Umbilical cord (tissue), 1 donor: ENCODE measurements at regions not wholly inside any gene's neighbourhood (a gene's known extent, or its start where the extent isn't known, plus 50 kb on each side); places are given as distances from the start of the nearest gene placed in this dataset.

ENCODE experiments used
- DNase-seq: peaks from one replicate; pipeline ENCODE4 v3.0.0-alpha.2; 2015; ENCODE audit warnings: low spot score

- DNase-seq = no peak
Measured at GRCh38 chr1:170864238-170864637, 71.1 kb upstream of the MROH9 start.

DNA sequence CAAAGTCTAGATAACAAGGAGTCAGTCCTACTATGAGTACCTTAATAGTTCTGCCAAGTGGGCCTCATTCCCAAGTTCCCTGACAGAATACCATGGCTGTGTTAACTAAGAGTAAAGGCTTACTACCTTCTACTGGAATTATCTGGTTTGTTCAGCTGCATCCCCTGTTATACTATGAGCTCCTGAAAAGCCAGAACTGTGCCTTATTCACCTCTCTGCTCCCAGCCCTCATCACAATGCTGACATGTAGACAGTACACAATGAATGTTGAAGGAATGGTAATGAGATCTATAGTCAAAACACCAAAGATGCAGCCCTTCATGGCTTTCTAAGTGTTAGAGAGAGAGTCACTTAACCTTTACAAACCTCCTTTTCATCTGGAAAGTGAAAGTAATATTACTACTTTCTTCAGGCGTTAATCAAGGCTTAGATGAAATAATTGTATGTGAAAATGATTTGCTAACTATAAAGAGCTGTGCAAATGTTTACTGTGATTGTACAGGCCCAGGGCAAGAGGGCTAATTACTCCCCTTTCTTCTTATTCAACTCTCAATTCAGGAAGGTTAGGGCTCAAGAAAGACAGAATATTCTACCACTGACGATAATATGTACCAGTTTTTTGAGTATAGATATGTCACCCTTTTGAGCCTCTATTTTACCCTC lies 70.3 kb upstream of the MROH9 start:
- DNase-seq = no peak

GRCh38 chr1:170866646-170867045 lies 68.7 kb upstream of the MROH9 start:
- DNase-seq = no peak

DNA sequence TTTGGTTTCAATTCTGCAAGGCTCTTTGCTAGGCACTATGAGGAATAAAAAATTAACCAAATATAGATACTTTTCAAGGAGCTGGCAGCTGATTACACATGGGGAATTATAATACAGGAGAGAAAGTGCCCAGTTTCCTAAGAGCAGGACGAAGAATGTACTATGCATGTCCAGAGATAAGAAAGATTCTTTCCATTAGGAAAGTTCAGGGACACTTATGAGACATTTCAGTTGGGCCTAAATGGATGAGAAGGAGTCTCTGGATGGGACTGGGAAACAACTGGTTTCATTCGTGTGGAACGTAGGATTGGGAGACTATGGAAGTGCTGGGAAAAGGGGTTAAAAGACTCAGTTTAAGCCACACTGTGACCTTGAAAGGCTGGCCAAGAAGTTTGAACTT lies 63.5 kb upstream of the MROH9 start:
- no peak for DNase-seq

GRCh38 chr1:170872663-170873062 lies 62.7 kb upstream of the MROH9 start:
- no peak for DNase-seq

GRCh38 chr1:170874671-170875070 lies 60.7 kb upstream of the MROH9 start:
- no peak for DNase-seq

GRCh38 chr1:170881268-170882265 lies 53.8 kb upstream of the MROH9 start:
- peak; percentile 41 for DNase-seq
